ENCODE measurements at regions not wholly inside any gene's neighbourhood (a gene's known extent, or its start where the extent isn't known, plus 50 kb on each side); places are given as distances from the start of the nearest gene placed in this dataset.

GRCh38 chr2:21821672-21822227 is 698.0 kb downstream of the TDRD15 start:
- no peaks in the 10 kb centered on the region for H3K27me3 ChIP-seq (ENCODE audit: control insufficient read depth, insufficient read depth, low read length)
- no peak overlapping the region for H3K4me3 ChIP-seq (ENCODE audit: low read depth, low read length)
- no peak for DNase-seq (ENCODE audit: low read depth)
- TF ChIP-seq CTCF (IDR thresholded peaks at IDR 0.05; ENCODE audit: insufficient read depth, low read length, poor library complexity, severe bottlenecking), result no peak
- no peaks in the 10 kb centered on the region for H3K36me3 ChIP-seq (ENCODE audit: control insufficient read depth, insufficient read depth, low read length)

GRCh38 chr2:21822505-21822904 is 698.7 kb downstream of the TDRD15 start:
- Histone ChIP-seq H3K27me3 (ENCODE audit: control insufficient read depth, insufficient read depth, low read length) (no peaks in the 10 kb centered on the region), H3K4me3 (ENCODE audit: low read depth, low read length) (no peak overlapping the region), H3K36me3 (ENCODE audit: control insufficient read depth, insufficient read depth, low read length) (no peaks in the 10 kb centered on the region)
- DNase-seq (ENCODE audit: low read depth), result no peak
- no peak for TF ChIP-seq CTCF (IDR thresholded peaks at IDR 0.05; ENCODE audit: insufficient read depth, low read length, poor library complexity, severe bottlenecking)

- no peak for TF ChIP-seq CTCF (IDR thresholded peaks at IDR 0.05; ENCODE audit: insufficient read depth, low read length, poor library complexity, severe bottlenecking)
- Histone ChIP-seq H3K27me3 (ENCODE audit: control insufficient read depth, insufficient read depth, low read length) (no peaks in the 10 kb centered on the region), H3K36me3 (ENCODE audit: control insufficient read depth, insufficient read depth, low read length) (no peaks in the 10 kb centered on the region), H3K4me3 (ENCODE audit: low read depth, low read length) (no peak overlapping the region)
- no peak for DNase-seq (ENCODE audit: low read depth)
Observed at GRCh38 chr2:21833767-21834166, 710.0 kb downstream of the TDRD15 start.

- no peak overlapping the region for H3K4me3 ChIP-seq (ENCODE audit: low read depth, low read length)
- no peaks in the 10 kb centered on the region for H3K27me3 ChIP-seq (ENCODE audit: control insufficient read depth, insufficient read depth, low read length)
- no peak for DNase-seq (ENCODE audit: low read depth)
- TF ChIP-seq CTCF (IDR thresholded peaks at IDR 0.05; ENCODE audit: insufficient read depth, low read length, poor library complexity, severe bottlenecking), result no peak
- no peaks in the 10 kb centered on the region for H3K36me3 ChIP-seq (ENCODE audit: control insufficient read depth, insufficient read depth, low read length)
Observed at GRCh38 chr2:21836261-21836660, 712.5 kb downstream of the TDRD15 start.

GRCh38 chr2:21836719-21837118 is 713.0 kb downstream of the TDRD15 start:
- TF ChIP-seq CTCF (IDR thresholded peaks at IDR 0.05; ENCODE audit: insufficient read depth, low read length, poor library complexity, severe bottlenecking), result no peak
- Histone ChIP-seq H3K36me3 (ENCODE audit: control insufficient read depth, insufficient read depth, low read length) (no peaks in the 10 kb centered on the region), H3K27me3 (ENCODE audit: control insufficient read depth, insufficient read depth, low read length) (no peaks in the 10 kb centered on the region), H3K4me3 (ENCODE audit: low read depth, low read length) (no peak overlapping the region)
- DNase-seq (ENCODE audit: low read depth), result no peak

All from kidney epithelial cell (primary cell).